Spleen (tissue), 7 donors: ENCODE measurements at regions not wholly inside any gene's neighbourhood (a gene's known extent, or its start where the extent isn't known, plus 50 kb on each side); places are given as distances from the start of the nearest gene placed in this dataset.

Experiments
- CTCF ChIP-seq, 11 experiments: fragments of 200-600 bp in 7 of 11; fragments of 450-650 bp in 4 of 11; sonication (generic) in 4 of 11; IDR thresholded peaks in 8 of 11; conservative IDR thresholded peaks in 3 of 11; 1 replicate in 7 of 11; 2 replicates in 4 of 11; pipeline versions ENCODE4 v1.4.0 to v1.8.0; 2016 to 2021; ENCODE audit warnings: antibody characterized with exemption in 11 of 11, inconsistent platforms in 4 of 11, mild to moderate bottlenecking in 1 of 11
- POLR2A ChIP-seq, 3 donors: fragments of 450-650 bp; IDR thresholded peaks; one replicate each; pipeline ENCODE4 v1.5.1; 2017; ENCODE audit warnings: antibody characterized with exemption in 3 of 3, mild to moderate bottlenecking in 1 of 3
- donor health status: DM: no; HTN: no; CAD: no; lungs with moderate emphysema.
- donor health status: DM: no; HTN: no; CAD: no.
- donor health status: DM: no; HTN: no; CAD: no.

GRCh38 chr10:117896517-117896916 lies 150.2 kb downstream of the RAB11FIP2 start:
- TF ChIP-seq CTCF (IDR thresholded peaks at IDR 0.05 in 8 of 11, conservative IDR thresholded peaks at IDR 0.05 in 3 of 11) (no peak), POLR2A (IDR thresholded peaks at IDR 0.05) (no peak)
